ENCODE measurements at regions not wholly inside any gene's neighbourhood (a gene's known extent, or its start where the extent isn't known, plus 50 kb on each side); places are given as distances from the start of the nearest gene placed in this dataset.

DNA sequence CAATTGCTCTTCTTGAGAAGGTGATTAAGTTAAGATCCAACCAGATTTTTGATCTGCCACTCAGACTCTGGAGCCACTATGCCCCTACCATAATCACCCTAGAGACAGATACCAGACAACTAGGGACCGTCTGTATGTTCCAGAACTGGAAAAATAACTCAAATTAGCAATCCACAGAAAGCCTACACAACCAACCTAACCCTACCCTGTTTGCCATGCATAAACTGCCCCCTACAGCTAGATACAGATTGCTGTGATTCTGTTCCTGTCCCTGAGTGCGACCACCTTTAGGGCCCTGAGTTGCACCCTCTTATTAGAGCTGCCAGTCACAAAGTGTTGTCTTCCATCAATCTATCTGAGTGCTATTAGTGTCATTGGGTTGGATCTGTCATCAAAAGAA, 929.8 kb upstream of the SLITRK1 start:
- no peak for TF ChIP-seq POLR2AphosphoS5 (IDR thresholded peaks at IDR 0.05; ENCODE audit: low read depth, low read length)
- TF ChIP-seq, protein P1, sequence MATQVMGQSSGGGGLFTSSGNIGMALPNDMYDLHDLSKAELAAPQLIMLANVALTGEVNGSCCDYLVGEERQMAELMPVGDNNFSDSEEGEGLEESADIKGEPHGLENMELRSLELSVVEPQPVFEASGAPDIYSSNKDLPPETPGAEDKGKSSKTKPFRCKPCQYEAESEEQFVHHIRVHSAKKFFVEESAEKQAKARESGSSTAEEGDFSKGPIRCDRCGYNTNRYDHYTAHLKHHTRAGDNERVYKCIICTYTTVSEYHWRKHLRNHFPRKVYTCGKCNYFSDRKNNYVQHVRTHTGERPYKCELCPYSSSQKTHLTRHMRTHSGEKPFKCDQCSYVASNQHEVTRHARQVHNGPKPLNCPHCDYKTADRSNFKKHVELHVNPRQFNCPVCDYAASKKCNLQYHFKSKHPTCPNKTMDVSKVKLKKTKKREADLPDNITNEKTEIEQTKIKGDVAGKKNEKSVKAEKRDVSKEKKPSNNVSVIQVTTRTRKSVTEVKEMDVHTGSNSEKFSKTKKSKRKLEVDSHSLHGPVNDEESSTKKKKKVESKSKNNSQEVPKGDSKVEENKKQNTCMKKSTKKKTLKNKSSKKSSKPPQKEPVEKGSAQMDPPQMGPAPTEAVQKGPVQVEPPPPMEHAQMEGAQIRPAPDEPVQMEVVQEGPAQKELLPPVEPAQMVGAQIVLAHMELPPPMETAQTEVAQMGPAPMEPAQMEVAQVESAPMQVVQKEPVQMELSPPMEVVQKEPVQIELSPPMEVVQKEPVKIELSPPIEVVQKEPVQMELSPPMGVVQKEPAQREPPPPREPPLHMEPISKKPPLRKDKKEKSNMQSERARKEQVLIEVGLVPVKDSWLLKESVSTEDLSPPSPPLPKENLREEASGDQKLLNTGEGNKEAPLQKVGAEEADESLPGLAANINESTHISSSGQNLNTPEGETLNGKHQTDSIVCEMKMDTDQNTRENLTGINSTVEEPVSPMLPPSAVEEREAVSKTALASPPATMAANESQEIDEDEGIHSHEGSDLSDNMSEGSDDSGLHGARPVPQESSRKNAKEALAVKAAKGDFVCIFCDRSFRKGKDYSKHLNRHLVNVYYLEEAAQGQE (IDR thresholded peaks at IDR 0.05; ENCODE audit: insufficient read depth in 1 of 2, low read depth in 2 of 2, low read length in 2 of 2), result no peak
- TF ChIP-seq SIN3A (IDR thresholded peaks at IDR 0.05; ENCODE audit: borderline replicate concordance, insufficient read depth, low read length), result no peak
- no peak for TF ChIP-seq FOXP2 (optimal IDR thresholded peaks at IDR 0.05; ENCODE audit: borderline replicate concordance, extremely low read depth, extremely low read length, insufficient read depth)
